Lower leg skin (tissue), 3 donors: ENCODE measurements at regions not wholly inside any gene's neighbourhood (a gene's known extent, or its start where the extent isn't known, plus 50 kb on each side); places are given as distances from the start of the nearest gene placed in this dataset.

Experiments
- CTCF ChIP-seq, 3 donors: fragments of 450-650 bp; IDR thresholded peaks; one replicate each; pipeline ENCODE4 v1.5.1; 2016; ENCODE audit warnings: antibody characterized with exemption in 3 of 3, mild to moderate bottlenecking in 3 of 3, moderate library complexity in 2 of 3
- POLR2A ChIP-seq, 2 donors: fragments of 450-650 bp; IDR thresholded peaks; one replicate each; pipeline ENCODE4 v1.6.1; 2016 to 2017; ENCODE audit warnings: antibody characterized with exemption in 2 of 2, mild to moderate bottlenecking in 1 of 2, moderate library complexity in 1 of 2

GRCh38 chr3:68148447-68148846, 494.0 kb upstream of the SUCLG2 start:
- no peak for TF ChIP-seq CTCF (IDR thresholded peaks at IDR 0.05)
- no peak for TF ChIP-seq POLR2A (IDR thresholded peaks at IDR 0.05)
